ENCODE measurements at regions not wholly inside any gene's neighbourhood (a gene's known extent, or its start where the extent isn't known, plus 50 kb on each side); places are given as distances from the start of the nearest gene placed in this dataset.
A peak's percentile ranks its signal among the peaks of the same experiment; 100 is the strongest.

- DNase-seq (ENCODE audit: low read depth, low spot score): no peak
- no peak overlapping the region for H3K4me3 ChIP-seq (ENCODE audit: low read length)
These were observed 76.0 kb downstream of the FAM124B start for GRCh38 chr2:224325941-224326340.

- no peak for DNase-seq (ENCODE audit: low read depth, low spot score)
- no peak overlapping the region for H3K4me3 ChIP-seq (ENCODE audit: low read length)
These were observed 77.3 kb downstream of the FAM124B start for GRCh38 chr2:224324604-224325003.

GRCh38 chr2:224320660-224321059 is 81.2 kb downstream of the FAM124B start:
- DNase-seq (ENCODE audit: low read depth, low spot score): no peak
- H3K4me3 ChIP-seq (ENCODE audit: low read length): no peak overlapping the region

- no peak for DNase-seq (ENCODE audit: low read depth, low spot score)
- no peak overlapping the region for H3K4me3 ChIP-seq (ENCODE audit: low read length)
These were observed 82.2 kb downstream of the FAM124B start for GRCh38 chr2:224319750-224320149.

- no peak for DNase-seq (ENCODE audit: low read depth, low spot score)
- H3K4me3 ChIP-seq (ENCODE audit: low read length): no peak overlapping the region
These were observed 89.2 kb downstream of the FAM124B start for GRCh38 chr2:224312741-224313140.

- no peak for DNase-seq (ENCODE audit: low read depth, low spot score)
- no peak overlapping the region for H3K4me3 ChIP-seq (ENCODE audit: low read length)
These were observed 90.8 kb downstream of the FAM124B start for GRCh38 chr2:224310943-224311625.

- no peak for DNase-seq (ENCODE audit: low read depth, low spot score)
- no peak overlapping the region for H3K4me3 ChIP-seq (ENCODE audit: low read length)
These were observed 92.7 kb downstream of the FAM124B start for GRCh38 chr2:224309176-224309575.

- no peak for DNase-seq (ENCODE audit: low read depth, low spot score)
- no peak overlapping the region for H3K4me3 ChIP-seq (ENCODE audit: low read length)
These were observed 93.5 kb downstream of the FAM124B start for GRCh38 chr2:224308272-224308911.

- H3K4me3 ChIP-seq (ENCODE audit: low read length): no peak overlapping the region
- DNase-seq (ENCODE audit: low read depth, low spot score): no peak
These were observed 99.0 kb downstream of the FAM124B start for GRCh38 chr2:224302952-224303351.

- DNase-seq (ENCODE audit: low read depth, low spot score): no peak
- H3K4me3 ChIP-seq (ENCODE audit: low read length): no peak overlapping the region
These were observed 107.9 kb downstream of the FAM124B start for GRCh38 chr2:224293976-224294375.

- no peak for DNase-seq (ENCODE audit: low read depth, low spot score)
- H3K4me3 ChIP-seq (ENCODE audit: low read length): no peak overlapping the region
These were observed 114.4 kb downstream of the FAM124B start for GRCh38 chr2:224287531-224287930.

- H3K4me3 ChIP-seq (ENCODE audit: low read length): no peak overlapping the region
- peak; percentile 17 for DNase-seq (ENCODE audit: low read depth, low spot score)
These were observed 115.0 kb downstream of the FAM124B start for GRCh38 chr2:224286923-224287322.

GRCh38 chr2:224284134-224284946 is 117.6 kb downstream of the FAM124B start:
- H3K4me3 ChIP-seq (ENCODE audit: low read length): no peak overlapping the region
- peak; percentile 10 for DNase-seq (ENCODE audit: low read depth, low spot score)

- no peak overlapping the region for H3K4me3 ChIP-seq (ENCODE audit: low read length)
- no peak for DNase-seq (ENCODE audit: low read depth, low spot score)
These were observed 118.4 kb downstream of the FAM124B start for GRCh38 chr2:224283466-224283965.

GRCh38 chr2:224281374-224281773 is 120.5 kb downstream of the FAM124B start:
- no peak for DNase-seq (ENCODE audit: low read depth, low spot score)
- no peak overlapping the region for H3K4me3 ChIP-seq (ENCODE audit: low read length)

GRCh38 chr2:224278531-224278930 is 123.4 kb downstream of the FAM124B start:
- no peak overlapping the region for H3K4me3 ChIP-seq (ENCODE audit: low read length)
- no peak for DNase-seq (ENCODE audit: low read depth, low spot score)

- no peak for DNase-seq (ENCODE audit: low read depth, low spot score)
These were observed 125.7 kb downstream of the FAM124B start for GRCh38 chr2:224276251-224276650.

GRCh38 chr2:224272237-224272910 is 129.5 kb downstream of the FAM124B start:
- DNase-seq (ENCODE audit: low read depth, low spot score): no peak
- no peak overlapping the region for H3K4me3 ChIP-seq (ENCODE audit: low read length)

More at GRCh38 chr2:224276251-224276650, 125.7 kb downstream of the FAM124B start:
- H3K4me3 ChIP-seq (ENCODE audit: low read length): no peak overlapping the region

GRCh38 chr2:224271617-224272236 is 130.2 kb downstream of the FAM124B start:
- DNase-seq (ENCODE audit: low read depth, low spot score): no peak
- no peak overlapping the region for H3K4me3 ChIP-seq (ENCODE audit: low read length)
